Neural progenitor cell (in vitro differentiated cells): ENCODE measurements at regions not wholly inside any gene's neighbourhood (a gene's known extent, or its start where the extent isn't known, plus 50 kb on each side); places are given as distances from the start of the nearest gene placed in this dataset.

ENCODE experiments used
- DNase-seq: peaks from one replicate; pipeline ENCODE4 v3.0.0-alpha.2; 2016; ENCODE audit warnings: low spot score
- H2AFZ ChIP-seq: fragments of 200-600 bp; sonication (generic); replicated peaks from 2 replicates; pipeline ENCODE4 v1.6.1; 2016; ENCODE audit warnings: antibody characterized with exemption
- H3F3A ChIP-seq: fragments of 200-600 bp; sonication (generic); 2 replicates; pipeline ENCODE4 v1.6.1; 2016; ENCODE audit warnings: antibody characterized with exemption, low read depth
- H3K27ac ChIP-seq: fragments of 200-600 bp; sonication (generic); 2 replicates; pipeline ENCODE4 v1.5.1; 2016; ENCODE audit warnings: mild to moderate bottlenecking
- H3K27me3 ChIP-seq: fragments of 200-600 bp; sonication (generic); 2 replicates; pipeline ENCODE4 v1.6.1; 2016; ENCODE audit warnings: mild to moderate bottlenecking, moderate library complexity
- H3K36me3 ChIP-seq: fragments of 200-600 bp; sonication (generic); 2 replicates; pipeline ENCODE4 v1.5.1; 2016
- H3K4me1 ChIP-seq: fragments of 200-600 bp; sonication (generic); 2 replicates; pipeline ENCODE4 v1.6.1; 2016; ENCODE audit warnings: mixed run types
- H3K4me2 ChIP-seq: fragments of 200-600 bp; sonication (generic); 2 replicates; pipeline ENCODE4 v1.6.1; 2016
- H3K4me3 ChIP-seq: fragments of 200-600 bp; sonication (generic); 2 replicates; pipeline ENCODE4 v1.5.1; 2016
- H3K79me2 ChIP-seq: fragments of 200-600 bp; sonication (generic); 2 replicates; pipeline ENCODE4 v1.6.1; 2016; ENCODE audit warnings: low read depth
- H3K9ac ChIP-seq: fragments of 200-600 bp; sonication (generic); 2 replicates; pipeline ENCODE4 v1.6.1; 2016
- H3K9me3 ChIP-seq: fragments of 200-600 bp; sonication (generic); 2 replicates; pipeline ENCODE4 v1.5.1; 2016; ENCODE audit warnings: low read depth
- H4K20me1 ChIP-seq: fragments of 200-600 bp; sonication (generic); 2 replicates; pipeline ENCODE4 v1.6.1; 2016; ENCODE audit warnings: low read depth
- H3K27ac Mint-ChIP-seq: 3 replicates; pipeline ENCODE4 v1.8.0; 2021; ENCODE audit warnings: mixed read lengths
- H3K27me3 Mint-ChIP-seq: 2 replicates; pipeline ENCODE4 v1.8.0; 2022; ENCODE audit warnings: low read depth, mild to moderate bottlenecking, inconsistent platforms, moderate library complexity, mixed read lengths; ENCODE audit not compliant: insufficient read depth
- H3K36me3 Mint-ChIP-seq: 3 replicates; pipeline ENCODE4 v1.8.0; 2021; ENCODE audit warnings: mixed read lengths
- H3K4me1 Mint-ChIP-seq: 3 replicates; pipeline ENCODE4 v1.8.0; 2021; ENCODE audit warnings: mixed read lengths
- H3K4me3 Mint-ChIP-seq: 3 replicates; pipeline ENCODE4 v1.8.0; 2021; ENCODE audit warnings: mild to moderate bottlenecking, moderate library complexity, mixed read lengths
- H3K9me3 Mint-ChIP-seq: 3 replicates; pipeline ENCODE4 v1.8.0; 2020; ENCODE audit warnings: mixed read lengths
- CTCF ChIP-seq: fragments of 200-600 bp; sonication (generic); IDR thresholded peaks from 2 replicates; pipeline ENCODE4 v1.5.1; 2017; ENCODE audit warnings: antibody characterized with exemption, mild to moderate bottlenecking
- EZH2 ChIP-seq: fragments of 200-600 bp; sonication (generic); IDR thresholded peaks from 2 replicates; pipeline ENCODE4 v1.6.1; 2017; ENCODE audit warnings: antibody characterized with exemption, mild to moderate bottlenecking, moderate library complexity
- EZH2phosphoT487 ChIP-seq: fragments of 200-600 bp; sonication (generic); IDR thresholded peaks from 2 replicates; pipeline ENCODE4 v1.6.1; 2017; ENCODE audit warnings: antibody characterized with exemption

GRCh38 chr5:33182986-33183385 lies 257.8 kb upstream of the TARS1 start:
- Histone ChIP-seq H3K36me3 (no peaks in the 10 kb centered on the region), H3K27ac (no peak overlapping the region), H3K27me3 (no peaks in the 10 kb centered on the region), H3K9me3 (no peaks in the 10 kb centered on the region), H2AFZ (no peak overlapping the region), H4K20me1 (no peaks in the 10 kb centered on the region), H3K4me3 (no peak overlapping the region), H3K9ac (no peak overlapping the region), H3K79me2 (no peaks in the 10 kb centered on the region), H3F3A (no peaks in the 10 kb centered on the region), H3K4me2 (no peak overlapping the region), H3K4me1 (no peaks in the 10 kb centered on the region)
- no peak for DNase-seq
- Mint-ChIP-seq H3K4me3 (no peak overlapping the region), H3K4me1 (no peaks in the 10 kb centered on the region), H3K27me3 (no peaks in the 10 kb centered on the region), H3K9me3 (no peaks in the 10 kb centered on the region), H3K27ac (no peak overlapping the region), H3K36me3 (peaks cover 2% of the 10 kb centered on the region)
- no peak for TF ChIP-seq EZH2
- no peak for TF ChIP-seq CTCF
- no peak for TF ChIP-seq EZH2phosphoT487

- Histone ChIP-seq H3F3A (no peaks in the 10 kb centered on the region), H3K4me1 (no peaks in the 10 kb centered on the region), H3K79me2 (no peaks in the 10 kb centered on the region), H3K9ac (no peak overlapping the region), H3K4me2 (no peak overlapping the region), H3K9me3 (no peaks in the 10 kb centered on the region), H2AFZ (peak overlapping the region; percentile 5), H3K27me3 (no peaks in the 10 kb centered on the region), H3K4me3 (no peak overlapping the region), H4K20me1 (no peaks in the 10 kb centered on the region), H3K36me3 (no peaks in the 10 kb centered on the region), H3K27ac (no peak overlapping the region)
- no peaks in the 10 kb centered on the region for H3K4me1 Mint-ChIP-seq
- peaks cover 2% of the 10 kb centered on the region for H3K36me3 Mint-ChIP-seq
- no peak for DNase-seq
- H3K27ac Mint-ChIP-seq, result no peak overlapping the region
- H3K9me3 Mint-ChIP-seq, result no peaks in the 10 kb centered on the region
- no peaks in the 10 kb centered on the region for H3K27me3 Mint-ChIP-seq
- H3K4me3 Mint-ChIP-seq, result no peak overlapping the region
- TF ChIP-seq CTCF, result no peak
- TF ChIP-seq EZH2, result no peak
- no peak for TF ChIP-seq EZH2phosphoT487
Measured at GRCh38 chr5:33184367-33184766, 256.4 kb upstream of the TARS1 start.

GRCh38 chr5:33188089-33188488 lies 252.7 kb upstream of the TARS1 start:
- Histone ChIP-seq H3K27ac (no peak overlapping the region), H3K36me3 (no peaks in the 10 kb centered on the region), H3F3A (no peaks in the 10 kb centered on the region), H3K9ac (no peak overlapping the region), H4K20me1 (no peaks in the 10 kb centered on the region), H3K4me2 (no peak overlapping the region), H3K4me3 (no peak overlapping the region), H2AFZ (no peak overlapping the region), H3K9me3 (no peaks in the 10 kb centered on the region), H3K27me3 (no peaks in the 10 kb centered on the region), H3K4me1 (no peaks in the 10 kb centered on the region), H3K79me2 (no peaks in the 10 kb centered on the region)
- no peak for DNase-seq
- Mint-ChIP-seq H3K27me3 (no peaks in the 10 kb centered on the region), H3K36me3 (peaks cover 2% of the 10 kb centered on the region), H3K27ac (no peak overlapping the region), H3K4me1 (no peaks in the 10 kb centered on the region), H3K9me3 (peaks cover 4% of the 10 kb centered on the region), H3K4me3 (no peak overlapping the region)
- TF ChIP-seq CTCF, result no peak
- TF ChIP-seq EZH2phosphoT487, result no peak
- TF ChIP-seq EZH2, result no peak

- Histone ChIP-seq H3K4me3 (no peak overlapping the region), H3K4me2 (no peak overlapping the region), H3K27me3 (no peaks in the 10 kb centered on the region), H3K4me1 (no peaks in the 10 kb centered on the region), H3K36me3 (peaks cover 4% of the 10 kb centered on the region), H3K9me3 (no peaks in the 10 kb centered on the region), H2AFZ (no peak overlapping the region), H3K27ac (no peak overlapping the region), H3F3A (no peaks in the 10 kb centered on the region), H3K79me2 (no peaks in the 10 kb centered on the region), H3K9ac (no peak overlapping the region), H4K20me1 (no peaks in the 10 kb centered on the region)
- no peak for DNase-seq
- Mint-ChIP-seq H3K36me3 (no peaks in the 10 kb centered on the region), H3K4me1 (no peaks in the 10 kb centered on the region), H3K9me3 (peaks cover 4% of the 10 kb centered on the region), H3K27ac (no peak overlapping the region), H3K4me3 (no peak overlapping the region), H3K27me3 (no peaks in the 10 kb centered on the region)
- TF ChIP-seq EZH2phosphoT487, result no peak
Measured at GRCh38 chr5:33194914-33195313, 245.9 kb upstream of the TARS1 start.
